Stimulated activated CD8-positive, alpha-beta memory T cell treated with anti-CD3 and anti-CD28 coated beads, Interleukin-15, amount 100 ng/mL, for 4 hours (primary cell): ENCODE measurements at regions not wholly inside any gene's neighbourhood (a gene's known extent, or its start where the extent isn't known, plus 50 kb on each side); places are given as distances from the start of the nearest gene placed in this dataset.

Experiments used
- DNase-seq, 2 donors: peaks; one replicate each; pipeline ENCODE4 v3.0.0-alpha.2; 2020; ENCODE audit warnings: low read depth in 2 of 2

GRCh38 chr14:104356020-104356737 lies 217.8 kb downstream of the KIF26A start:
- no peak for DNase-seq

- DNase-seq, result no peak
Measured at GRCh38 chr14:104356738-104357688, 218.6 kb downstream of the KIF26A start.

GRCh38 chr14:104357689-104358527 lies 219.5 kb downstream of the KIF26A start:
- DNase-seq, result no peak

- no peak for DNase-seq
Measured at GRCh38 chr14:104358528-104359300, 220.3 kb downstream of the KIF26A start.

- DNase-seq, result no peak
Measured at GRCh38 chr14:104359301-104359968, 220.1 kb upstream of the C14orf180 start.

GRCh38 chr14:104359969-104360442 lies 219.6 kb upstream of the C14orf180 start:
- no peak for DNase-seq

- DNase-seq, result no peak
Measured at GRCh38 chr14:104360501-104360900, 219.1 kb upstream of the C14orf180 start.

GRCh38 chr14:104361101-104361591 lies 218.4 kb upstream of the C14orf180 start:
- no peak for DNase-seq

- DNase-seq, result no peak
Measured at GRCh38 chr14:104361921-104362681, 217.5 kb upstream of the C14orf180 start.

- DNase-seq, result no peak
Measured at GRCh38 chr14:104362761-104363605, 216.6 kb upstream of the C14orf180 start.

GRCh38 chr14:104363891-104364760 lies 215.4 kb upstream of the C14orf180 start:
- no peak for DNase-seq

GRCh38 chr14:104364830-104365229 lies 214.7 kb upstream of the C14orf180 start:
- no peak for DNase-seq

GRCh38 chr14:104366931-104367865 lies 212.4 kb upstream of the C14orf180 start:
- no peak for DNase-seq

- DNase-seq, result no peak
Measured at GRCh38 chr14:104367866-104368750, 211.5 kb upstream of the C14orf180 start.

- DNase-seq, result no peak
Measured at GRCh38 chr14:104368751-104369100, 210.8 kb upstream of the C14orf180 start.

GRCh38 chr14:104369208-104369607 lies 210.4 kb upstream of the C14orf180 start:
- no peak for DNase-seq
